ENCODE measurements at regions not wholly inside any gene's neighbourhood (a gene's known extent, or its start where the extent isn't known, plus 50 kb on each side); places are given as distances from the start of the nearest gene placed in this dataset.
"Not testable (repeated sequence)": the region's sequence is repeated elsewhere in the genome, so short reads cannot be mapped to it uniquely, and the experiment has no call there.

- in situ Hi-C loops (cut with HindIII; ENCODE audit: low sequenced_read_pairs), result no loop called here
- DNase-seq (ENCODE audit: low spot score), result no peak
These were observed 199.6 kb upstream of the OTX2 start for GRCh38 chr14:57009585-57010515.

GRCh38 chr14:57008534-57008933, 198.3 kb upstream of the OTX2 start:
- DNase-seq (ENCODE audit: low spot score), result no peak
- in situ Hi-C loops (cut with HindIII; ENCODE audit: low sequenced_read_pairs), result no loop called here

- in situ Hi-C loops (cut with HindIII; ENCODE audit: low sequenced_read_pairs), result no loop called here
- DNase-seq (ENCODE audit: low spot score), result no peak
These were observed 188.4 kb upstream of the OTX2 start for GRCh38 chr14:56998728-56999127.

- no peak for DNase-seq (ENCODE audit: low spot score)
- in situ Hi-C loops (cut with HindIII; ENCODE audit: low sequenced_read_pairs), result no loop called here
These were observed 186.6 kb upstream of the OTX2 start for GRCh38 chr14:56996721-56997399.

- in situ Hi-C loops (cut with HindIII; ENCODE audit: low sequenced_read_pairs), result no loop called here
- no peak for DNase-seq (ENCODE audit: low spot score)
These were observed 184.7 kb upstream of the OTX2 start for GRCh38 chr14:56995010-56995409.

GRCh38 chr14:56992332-56992820, 182.1 kb upstream of the OTX2 start:
- no peak for DNase-seq (ENCODE audit: low spot score)
- in situ Hi-C loops (cut with HindIII; ENCODE audit: low sequenced_read_pairs), result no loop called here

GRCh38 chr14:56990991-56991627, 180.8 kb upstream of the OTX2 start:
- DNase-seq (ENCODE audit: low spot score); in situ Hi-C loops (cut with HindIII; ENCODE audit: low sequenced_read_pairs): not testable (repeated sequence)

- no peak for DNase-seq (ENCODE audit: low spot score)
- in situ Hi-C loops (cut with HindIII; ENCODE audit: low sequenced_read_pairs), result no loop called here
These were observed 179.1 kb upstream of the OTX2 start for GRCh38 chr14:56989359-56989758.

GRCh38 chr14:56979936-56980335, 169.7 kb upstream of the OTX2 start:
- in situ Hi-C loops (cut with HindIII; ENCODE audit: low sequenced_read_pairs), result no loop called here
- DNase-seq (ENCODE audit: low spot score), result no peak

- no peak for DNase-seq (ENCODE audit: low spot score)
- in situ Hi-C loops (cut with HindIII; ENCODE audit: low sequenced_read_pairs), result no loop called here
These were observed 165.9 kb upstream of the OTX2 start for GRCh38 chr14:56976211-56976610.

GRCh38 chr14:56975521-56975920, 165.2 kb upstream of the OTX2 start:
- DNase-seq (ENCODE audit: low spot score), result no peak
- in situ Hi-C loops (cut with HindIII; ENCODE audit: low sequenced_read_pairs), result no loop called here

GRCh38 chr14:56972948-56973347, 162.7 kb upstream of the OTX2 start:
- in situ Hi-C loops (cut with HindIII; ENCODE audit: low sequenced_read_pairs), result no loop called here

GRCh38 chr14:56964895-56965294, 154.6 kb upstream of the OTX2 start:
- DNase-seq (ENCODE audit: low spot score), result no peak
- in situ Hi-C loops (cut with HindIII; ENCODE audit: low sequenced_read_pairs), result no loop called here

More at GRCh38 chr14:56972948-56973347, 162.7 kb upstream of the OTX2 start:
- no peak for DNase-seq (ENCODE audit: low spot score)

- in situ Hi-C loops (cut with HindIII; ENCODE audit: low sequenced_read_pairs), result no loop called here
- peak; percentile 34 for DNase-seq (ENCODE audit: low spot score)
These were observed 153.1 kb upstream of the OTX2 start for GRCh38 chr14:56963381-56963780.

- in situ Hi-C loops (cut with HindIII; ENCODE audit: low sequenced_read_pairs), result no loop called here
These were observed 152.3 kb upstream of the OTX2 start for GRCh38 chr14:56962444-56963080.

GRCh38 chr14:56959869-56960268, 149.6 kb upstream of the OTX2 start:
- in situ Hi-C loops (cut with HindIII; ENCODE audit: low sequenced_read_pairs), result no loop called here
- no peak for DNase-seq (ENCODE audit: low spot score)

More at GRCh38 chr14:56962444-56963080, 152.3 kb upstream of the OTX2 start:
- DNase-seq (ENCODE audit: low spot score), result peak; percentile 61

GRCh38 chr14:56959121-56959520, 148.8 kb upstream of the OTX2 start:
- DNase-seq (ENCODE audit: low spot score), result no peak
- in situ Hi-C loops (cut with HindIII; ENCODE audit: low sequenced_read_pairs), result no loop called here

- in situ Hi-C loops (cut with HindIII; ENCODE audit: low sequenced_read_pairs), result no loop called here
- DNase-seq (ENCODE audit: low spot score), result no peak
These were observed 145.9 kb upstream of the OTX2 start for GRCh38 chr14:56956182-56956581.

GRCh38 chr14:56955745-56956144, 145.5 kb upstream of the OTX2 start:
- DNase-seq (ENCODE audit: low spot score), result no peak
- in situ Hi-C loops (cut with HindIII; ENCODE audit: low sequenced_read_pairs), result no loop called here

Measured in G401 (cell line).